GM19455 (cell line): ENCODE measurements at regions not wholly inside any gene's neighbourhood (a gene's known extent, or its start where the extent isn't known, plus 50 kb on each side); places are given as distances from the start of the nearest gene placed in this dataset.

Experiments
- ATAC-seq: cut with Tn5 transposase; IDR thresholded peaks from one replicate; pipeline ENCODE4 v1.9.1; 2021; ENCODE audit not compliant: unreplicated experiment

DNA sequence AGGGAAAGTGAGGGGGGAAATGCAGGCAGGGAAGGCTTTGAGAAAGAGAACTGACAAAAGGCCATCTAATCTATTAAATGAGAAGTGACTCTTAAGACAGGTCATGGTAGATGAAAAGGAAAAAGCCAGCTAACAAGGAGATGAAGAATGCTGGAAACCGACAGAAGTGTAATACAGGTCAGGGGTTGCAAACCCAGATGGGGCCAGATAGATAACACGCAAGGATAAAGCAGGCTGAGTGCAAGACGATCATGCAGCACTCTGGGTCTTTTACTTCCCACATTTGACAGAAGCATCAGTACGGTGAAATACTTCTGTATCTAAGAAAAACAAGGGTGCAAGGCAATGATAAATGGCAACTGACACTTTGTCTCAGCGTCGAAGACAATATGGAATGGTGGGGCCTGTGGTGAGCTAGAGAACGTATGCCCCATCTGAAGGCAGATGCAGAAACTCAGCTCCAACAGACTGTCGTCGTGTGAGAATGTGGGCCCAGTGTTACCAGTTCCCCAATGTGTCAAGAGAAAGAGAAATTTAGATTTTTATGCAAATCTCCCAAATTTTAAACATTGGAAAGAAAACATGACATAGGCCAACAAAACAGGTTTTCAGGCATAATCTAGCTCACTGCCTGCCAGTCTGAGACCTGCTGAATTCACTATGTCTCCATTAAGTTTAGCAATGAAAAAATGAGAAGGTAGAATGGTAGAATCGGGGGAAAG, 187.4 kb downstream of the PHLDA1 start:
- no peak for ATAC-seq

- no peak for ATAC-seq
Measured at GRCh38 chr12:75842090-75842489, 189.5 kb downstream of the PHLDA1 start.

- no peak for ATAC-seq
Measured at GRCh38 chr12:75840994-75841355, 190.6 kb downstream of the PHLDA1 start.

GRCh38 chr12:75838309-75838708, 193.3 kb downstream of the PHLDA1 start:
- no peak for ATAC-seq

DNA sequence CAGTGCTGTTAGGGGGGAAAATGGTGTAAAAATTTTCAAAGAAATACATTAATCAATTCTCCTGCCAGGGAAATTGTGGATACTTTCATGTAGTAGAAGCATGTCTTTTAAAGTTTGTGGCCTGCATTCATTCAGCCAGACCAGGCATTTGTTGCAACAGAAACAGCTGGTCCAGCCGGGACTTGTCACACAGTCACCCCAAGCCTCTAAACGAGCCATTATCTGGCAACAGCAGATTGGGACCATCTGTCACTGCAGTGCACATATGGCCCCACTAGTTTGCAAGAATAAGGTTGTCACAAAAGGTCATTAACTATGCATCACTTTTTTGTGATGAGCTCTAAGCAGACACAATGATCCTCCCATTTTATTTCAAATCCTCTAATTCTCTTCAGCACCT, 193.9 kb downstream of the PHLDA1 start:
- no peak for ATAC-seq

GRCh38 chr12:75836533-75836932, 195.0 kb downstream of the PHLDA1 start:
- no peak for ATAC-seq

DNA sequence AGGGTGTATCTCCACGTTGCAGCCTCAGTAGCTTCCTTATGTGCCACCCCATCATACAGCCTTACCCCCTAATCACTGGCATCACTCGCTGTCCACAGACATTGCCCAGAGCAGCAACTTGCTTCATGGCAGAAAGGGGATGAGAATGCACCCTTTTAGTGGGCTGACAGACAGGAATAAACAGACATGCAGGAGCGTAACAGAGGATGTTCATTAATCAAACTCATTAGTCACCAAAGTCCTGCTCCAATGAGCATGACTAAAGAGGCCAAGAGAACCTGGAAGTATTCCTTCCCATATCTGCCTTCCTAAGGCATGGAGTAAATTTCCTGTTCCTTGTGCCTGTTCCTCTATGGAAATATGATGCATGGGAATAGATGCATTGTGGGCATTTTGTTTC, 197.0 kb downstream of the PHLDA1 start:
- no peak for ATAC-seq

GRCh38 chr12:75833268-75833667, 198.3 kb downstream of the PHLDA1 start:
- no peak for ATAC-seq

DNA sequence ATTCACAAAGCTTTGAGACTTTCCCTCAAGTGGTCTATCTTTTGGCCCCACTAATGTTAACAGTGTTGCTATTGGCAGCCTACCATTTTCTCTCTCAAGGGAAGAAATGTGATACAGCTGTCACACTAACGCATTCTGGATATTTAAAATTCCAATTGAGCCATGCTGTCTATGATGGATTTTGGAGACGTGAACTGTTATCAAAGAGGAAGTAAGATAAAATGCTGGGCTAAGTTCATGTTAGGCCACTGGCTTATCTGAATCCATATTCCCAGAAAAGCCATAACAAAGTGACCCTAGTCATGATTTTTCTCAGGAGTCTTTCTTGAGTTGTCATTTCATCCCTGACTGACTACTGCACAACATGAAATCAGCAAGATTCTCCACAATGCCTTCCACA, 200.2 kb downstream of the PHLDA1 start:
- no peak for ATAC-seq

DNA sequence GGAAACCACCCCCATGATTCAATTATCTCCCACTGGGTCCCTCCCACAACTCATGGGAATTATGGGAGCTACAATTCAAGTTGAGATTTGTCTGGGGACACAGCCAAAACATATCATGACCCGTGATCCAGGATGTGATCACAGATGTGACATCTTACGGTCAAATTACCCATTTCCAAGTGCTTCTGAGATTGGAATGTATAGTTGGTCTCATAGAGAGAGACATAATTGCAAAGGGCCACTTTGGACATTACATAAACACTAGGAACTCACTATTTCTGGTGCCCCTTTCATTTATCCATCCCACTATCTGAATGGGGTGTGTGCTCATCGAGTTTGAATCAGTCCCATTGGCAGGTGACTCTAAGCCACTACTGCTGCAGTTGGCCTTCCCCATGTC, 204.5 kb downstream of the PHLDA1 start:
- ATAC-seq, result no peak

DNA sequence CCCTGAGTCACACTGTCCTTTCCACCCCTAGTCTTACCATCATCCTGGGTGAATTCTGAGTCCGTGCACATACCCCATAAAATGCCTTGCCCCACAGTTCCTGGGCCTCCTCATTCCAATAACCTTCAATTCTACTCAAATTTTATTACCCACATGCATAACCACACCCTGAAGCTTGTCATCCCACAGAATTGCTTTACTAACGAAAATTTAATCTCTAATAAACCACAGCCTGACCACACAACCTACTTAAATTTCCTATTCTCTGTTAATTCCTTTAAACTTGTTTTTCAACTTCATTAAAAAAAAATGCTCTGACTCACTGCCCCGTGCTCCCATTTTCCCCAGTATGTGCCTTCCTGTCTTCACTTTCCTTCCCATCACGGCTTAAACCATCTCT, 205.9 kb downstream of the PHLDA1 start:
- no peak for ATAC-seq

DNA sequence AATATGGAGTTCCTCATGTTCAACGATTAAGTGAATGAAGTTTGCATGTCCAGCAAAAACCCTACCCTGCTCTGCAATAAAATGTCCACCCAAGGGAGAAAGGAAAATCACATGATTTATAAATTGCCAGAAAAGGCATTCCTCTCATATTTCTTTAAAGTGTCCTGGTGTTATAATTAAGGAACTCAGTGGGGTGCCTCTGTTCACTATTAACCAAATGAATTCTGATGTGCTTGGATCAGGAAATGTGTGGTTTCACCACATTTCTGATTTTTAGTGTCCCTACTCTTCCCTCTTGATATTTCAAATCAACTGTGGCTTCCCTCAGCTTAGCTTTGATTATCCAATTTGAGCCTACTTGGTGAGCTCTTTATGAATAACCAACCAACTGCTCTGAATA, 208.1 kb downstream of the PHLDA1 start:
- ATAC-seq, result no peak

GRCh38 chr12:75822416-75822815, 209.2 kb downstream of the PHLDA1 start:
- no peak for ATAC-seq

DNA sequence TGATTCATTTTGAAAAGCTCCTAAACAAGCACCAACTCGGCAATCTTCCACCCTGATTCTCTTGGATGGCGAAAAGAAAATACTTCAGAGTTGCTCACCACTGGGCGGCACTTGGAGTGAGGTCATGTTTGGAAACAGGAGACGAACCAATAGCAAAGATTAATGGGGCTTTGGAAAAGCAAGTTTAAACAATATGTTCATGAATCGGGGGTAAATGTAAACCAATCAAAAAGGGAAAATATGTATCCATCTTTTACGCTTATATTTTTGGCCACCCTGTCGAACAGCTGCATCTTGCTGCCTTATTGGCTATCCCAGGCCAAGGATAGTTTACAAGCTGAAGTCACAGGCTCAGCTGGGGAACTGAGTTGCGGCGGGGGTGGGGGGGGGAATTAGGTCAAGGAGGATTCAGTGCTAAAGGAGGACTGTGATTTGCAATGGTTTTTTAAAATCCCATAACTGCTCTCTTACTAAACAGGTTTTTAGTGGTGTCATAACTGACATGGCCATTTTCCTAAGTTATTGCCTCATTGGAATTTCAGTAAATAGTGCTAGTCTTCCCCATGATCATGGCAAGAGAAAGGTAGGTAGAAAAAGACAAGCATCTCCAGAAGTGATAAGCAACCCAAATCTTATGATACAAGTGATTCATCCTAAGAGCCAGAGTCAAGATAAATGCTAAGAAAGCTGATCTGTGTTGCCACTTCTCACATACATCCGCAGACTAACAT, 210.6 kb downstream of the PHLDA1 start:
- no peak for ATAC-seq

DNA sequence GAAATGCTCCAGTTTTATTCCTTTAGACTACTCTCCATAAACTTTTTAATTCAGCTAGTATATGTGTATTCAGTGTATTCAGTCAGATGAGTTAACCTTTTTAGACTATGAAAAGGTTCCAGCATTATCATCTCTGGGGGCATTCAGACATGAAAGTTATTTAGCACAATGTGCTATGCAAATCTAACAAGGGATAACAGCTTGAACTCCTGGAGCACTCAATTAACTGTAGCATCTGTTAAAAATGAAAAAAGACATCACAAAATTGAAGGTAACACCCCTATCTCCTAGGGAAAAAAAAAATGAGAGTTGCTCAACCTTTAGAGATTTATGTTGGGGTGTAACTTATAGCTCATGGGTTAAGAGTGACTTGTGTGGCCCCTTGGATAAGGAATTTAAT, 211.5 kb downstream of the PHLDA1 start:
- no peak for ATAC-seq

DNA sequence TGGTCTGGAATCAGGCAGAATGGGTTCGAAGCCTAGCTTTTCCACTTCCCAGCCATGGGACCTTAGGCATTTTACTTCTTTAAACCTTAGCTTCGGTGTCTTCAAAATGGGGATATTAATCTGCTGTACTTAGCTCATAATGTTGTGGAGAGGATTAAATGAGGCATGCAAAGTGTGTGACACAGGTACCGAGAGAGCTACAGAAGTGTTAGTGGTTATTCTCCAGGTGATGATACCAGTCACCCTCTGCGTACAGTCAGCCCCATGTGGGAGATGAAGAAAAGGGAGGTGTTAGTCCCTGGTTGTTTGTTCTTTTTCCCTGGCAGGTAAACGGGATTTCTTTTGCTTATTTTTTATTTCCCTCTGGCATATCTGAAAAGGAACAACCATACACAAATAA, 212.1 kb downstream of the PHLDA1 start:
- no peak for ATAC-seq

DNA sequence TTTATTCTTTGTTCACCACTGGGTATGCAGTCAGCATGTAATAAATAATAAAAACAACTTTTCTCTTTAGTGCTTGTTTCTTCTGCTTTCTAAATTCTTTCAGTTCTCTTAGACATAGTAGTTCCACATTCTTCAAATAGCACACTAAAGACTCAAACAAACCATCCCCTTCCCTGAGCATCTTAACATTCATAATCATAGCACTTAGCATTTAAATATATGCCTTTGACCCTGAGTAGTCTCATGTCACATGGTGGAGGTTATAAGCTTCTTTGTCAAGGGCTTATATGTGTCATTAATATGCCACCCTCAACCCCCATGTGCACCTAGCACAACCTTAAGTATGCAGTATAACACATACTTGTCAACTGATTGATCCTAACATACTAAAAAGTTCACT, 212.7 kb downstream of the PHLDA1 start:
- no peak for ATAC-seq

DNA sequence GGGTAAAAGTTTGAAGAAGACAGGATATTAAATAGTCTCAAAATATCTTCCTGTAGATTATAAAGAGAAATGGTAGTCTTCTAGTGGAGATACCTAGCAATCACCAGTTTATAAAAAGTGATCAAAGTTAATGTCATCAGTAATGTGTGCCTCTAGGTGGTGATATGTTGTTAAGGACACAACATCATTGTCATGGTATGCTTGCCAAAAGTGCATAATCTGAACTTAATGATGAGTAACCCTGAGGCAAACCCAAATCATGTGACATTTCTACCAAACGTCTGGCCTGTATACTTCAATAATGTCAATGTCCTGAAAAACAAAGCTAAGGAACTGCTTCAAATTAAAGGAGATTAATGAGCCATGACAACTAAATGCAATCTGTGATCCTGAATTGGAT, 214.7 kb downstream of the PHLDA1 start:
- no peak for ATAC-seq

GRCh38 chr12:75815756-75816155, 215.8 kb downstream of the PHLDA1 start:
- ATAC-seq, result no peak

- ATAC-seq, result no peak
Measured at GRCh38 chr12:75814851-75815754, 216.5 kb downstream of the PHLDA1 start.

DNA sequence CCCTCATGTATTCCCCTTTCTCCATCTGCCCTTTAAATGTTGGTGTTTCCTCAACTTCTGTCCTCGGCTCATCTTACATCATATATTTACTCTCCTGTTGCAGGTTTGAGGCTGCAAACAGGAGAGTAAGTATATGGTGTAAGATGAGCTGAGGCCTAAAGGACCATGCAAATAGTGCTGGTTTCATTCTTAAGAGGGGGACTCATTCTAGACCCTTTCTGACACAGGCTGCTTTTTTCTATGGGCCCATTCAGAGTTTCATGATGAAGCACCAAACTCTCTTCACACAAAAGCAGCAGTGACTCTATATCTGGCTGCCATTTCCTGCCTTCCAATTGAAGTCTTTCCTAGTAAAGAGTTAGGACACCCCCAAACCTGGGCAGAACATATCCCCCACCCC, 218.5 kb downstream of the PHLDA1 start:
- no peak for ATAC-seq
